ENCODE measurements at regions not wholly inside any gene's neighbourhood (a gene's known extent, or its start where the extent isn't known, plus 50 kb on each side); places are given as distances from the start of the nearest gene placed in this dataset.

DNA sequence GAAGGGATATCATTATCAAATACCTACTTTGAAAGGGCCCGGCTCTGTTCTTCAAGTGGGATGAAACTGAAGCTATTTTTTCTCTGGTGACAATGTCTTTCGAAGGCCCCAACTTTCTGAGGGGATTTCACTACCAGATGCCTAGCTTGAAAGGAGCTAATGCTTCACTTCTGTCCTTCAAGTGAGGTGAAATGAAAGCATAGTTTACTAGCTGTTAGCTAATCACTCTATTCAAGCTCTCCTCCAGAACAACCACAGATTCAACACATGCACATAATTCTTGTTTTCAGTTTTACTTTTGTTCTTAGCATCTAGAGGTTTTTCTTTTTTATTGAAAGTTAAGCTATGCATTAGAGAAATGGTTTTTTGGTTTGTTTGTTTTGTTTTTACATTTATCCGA is 571.4 kb downstream of the NOVA1 start:
- TF ChIP-seq, protein P1, sequence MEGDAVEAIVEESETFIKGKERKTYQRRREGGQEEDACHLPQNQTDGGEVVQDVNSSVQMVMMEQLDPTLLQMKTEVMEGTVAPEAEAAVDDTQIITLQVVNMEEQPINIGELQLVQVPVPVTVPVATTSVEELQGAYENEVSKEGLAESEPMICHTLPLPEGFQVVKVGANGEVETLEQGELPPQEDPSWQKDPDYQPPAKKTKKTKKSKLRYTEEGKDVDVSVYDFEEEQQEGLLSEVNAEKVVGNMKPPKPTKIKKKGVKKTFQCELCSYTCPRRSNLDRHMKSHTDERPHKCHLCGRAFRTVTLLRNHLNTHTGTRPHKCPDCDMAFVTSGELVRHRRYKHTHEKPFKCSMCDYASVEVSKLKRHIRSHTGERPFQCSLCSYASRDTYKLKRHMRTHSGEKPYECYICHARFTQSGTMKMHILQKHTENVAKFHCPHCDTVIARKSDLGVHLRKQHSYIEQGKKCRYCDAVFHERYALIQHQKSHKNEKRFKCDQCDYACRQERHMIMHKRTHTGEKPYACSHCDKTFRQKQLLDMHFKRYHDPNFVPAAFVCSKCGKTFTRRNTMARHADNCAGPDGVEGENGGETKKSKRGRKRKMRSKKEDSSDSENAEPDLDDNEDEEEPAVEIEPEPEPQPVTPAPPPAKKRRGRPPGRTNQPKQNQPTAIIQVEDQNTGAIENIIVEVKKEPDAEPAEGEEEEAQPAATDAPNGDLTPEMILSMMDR (conservative IDR thresholded peaks at IDR 0.05; ENCODE audit: low read length), result no peak
- no peak for DNase-seq (ENCODE audit: low read depth)
- H3K4me3 ChIP-seq (ENCODE audit: low read length), result no peak overlapping the region

DNA sequence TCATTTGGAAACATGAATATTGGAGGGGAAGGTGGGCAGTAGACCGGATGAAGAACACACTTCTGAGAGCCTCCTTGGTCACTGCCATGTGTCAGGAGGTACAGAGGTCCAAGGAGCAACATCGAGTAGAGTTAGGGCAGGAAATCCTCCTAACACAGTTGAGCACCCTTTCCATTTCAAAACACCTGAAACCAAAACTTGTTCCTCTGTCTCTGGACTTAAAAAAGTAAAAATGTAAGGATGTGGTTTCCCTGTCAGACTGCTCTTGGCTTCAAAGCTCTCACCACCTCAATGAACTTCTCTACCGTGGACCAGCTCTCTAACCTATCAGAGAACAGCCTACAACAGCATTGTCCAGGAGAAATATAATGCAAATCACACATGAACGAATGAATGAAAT is 573.9 kb downstream of the NOVA1 start:
- TF ChIP-seq, protein P1 (conservative IDR thresholded peaks at IDR 0.05; ENCODE audit: low read length), result no peak
- no peak for DNase-seq (ENCODE audit: low read depth)

DNA sequence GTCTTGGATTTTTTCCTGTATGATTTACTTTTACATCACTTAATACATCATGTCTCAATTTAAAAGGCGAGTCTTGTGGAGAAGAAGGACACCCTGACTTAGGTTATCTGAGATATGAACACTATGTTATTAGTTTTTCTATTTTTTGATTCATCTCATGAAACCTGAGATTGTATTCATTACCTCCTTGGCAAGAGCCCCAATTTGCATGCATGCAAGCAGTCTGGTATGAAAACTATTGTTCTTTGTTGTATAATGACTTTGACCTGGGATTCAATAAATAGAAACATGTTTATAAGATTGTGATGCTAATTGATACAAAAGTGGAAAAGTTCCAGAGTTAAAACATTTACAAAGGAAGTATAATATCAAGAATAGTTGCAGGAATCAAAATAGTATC is 576.1 kb downstream of the NOVA1 start:
- TF ChIP-seq, protein P1 (conservative IDR thresholded peaks at IDR 0.05; ENCODE audit: low read length), result no peak
- no peak overlapping the region for H3K4me3 ChIP-seq (ENCODE audit: low read length)

More for the DNA sequence above, 573.9 kb downstream of the NOVA1 start:
- no peak overlapping the region for H3K4me3 ChIP-seq (ENCODE audit: low read length)

DNA sequence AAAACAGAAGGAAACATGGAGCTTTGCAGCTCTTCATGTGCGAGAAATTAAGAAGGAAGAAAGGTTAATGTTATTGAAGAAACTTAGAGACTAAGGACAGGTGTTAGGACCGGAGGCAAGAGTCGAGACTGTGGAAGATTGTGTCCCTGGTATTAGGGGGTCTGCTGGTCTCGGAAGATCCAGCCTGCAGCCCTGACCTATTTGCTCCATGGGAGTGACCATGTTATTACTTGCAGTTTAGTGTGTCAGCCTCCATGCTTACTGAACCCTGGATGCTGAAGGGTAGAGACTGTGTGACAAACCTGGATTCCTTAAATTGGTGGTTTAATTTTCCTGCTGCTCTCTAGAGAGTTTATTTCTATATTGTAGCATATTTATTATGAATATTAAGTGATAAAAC is 580.6 kb downstream of the NOVA1 start:
- TF ChIP-seq, protein P1 (conservative IDR thresholded peaks at IDR 0.05; ENCODE audit: low read length), result no peak
- H3K4me3 ChIP-seq (ENCODE audit: low read length), result no peak overlapping the region
- no peak for DNase-seq (ENCODE audit: low read depth)

More for the DNA sequence above, 576.1 kb downstream of the NOVA1 start:
- no peak for DNase-seq (ENCODE audit: low read depth)

DNA sequence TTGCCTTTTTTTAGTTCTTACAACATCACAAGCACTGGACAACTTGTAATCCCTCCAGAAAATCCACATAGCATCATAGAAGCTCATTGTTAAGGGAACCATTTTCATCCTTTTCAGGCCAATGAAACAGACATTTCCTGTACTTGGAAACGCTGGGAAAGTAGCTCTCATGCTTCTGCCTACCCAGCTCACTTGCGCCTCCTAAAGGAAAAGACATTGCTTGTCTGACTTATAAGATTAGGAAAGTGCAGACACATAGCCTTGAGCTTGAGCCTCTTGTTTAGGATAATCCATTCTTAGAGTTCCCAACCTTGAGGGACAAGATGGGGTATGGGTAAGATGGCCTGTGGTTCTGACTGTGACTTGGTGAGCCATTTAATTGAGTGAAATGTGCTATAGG is 589.5 kb downstream of the NOVA1 start:
- no peak overlapping the region for H3K4me3 ChIP-seq (ENCODE audit: low read length)
- no peak for DNase-seq (ENCODE audit: low read depth)
- TF ChIP-seq, protein P1 (conservative IDR thresholded peaks at IDR 0.05; ENCODE audit: low read length), result no peak

DNA sequence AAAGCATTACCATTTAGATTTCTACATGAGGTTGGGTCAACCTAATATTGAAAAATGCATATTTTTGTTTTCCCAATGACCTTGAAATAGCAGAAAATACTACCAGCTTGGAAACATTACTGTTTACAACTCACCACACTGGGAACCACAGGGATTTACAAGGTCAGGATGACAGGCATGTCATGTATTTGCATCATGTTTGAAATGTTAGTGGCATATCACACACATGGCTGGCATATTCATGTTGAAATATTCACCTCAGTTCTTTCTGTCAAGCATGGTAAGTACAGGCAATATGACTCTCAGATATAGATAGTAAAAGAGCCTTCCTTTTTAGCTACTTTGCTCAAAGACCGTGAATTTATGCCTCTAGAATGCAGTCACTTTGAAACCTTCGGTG is 593.5 kb downstream of the NOVA1 start:
- TF ChIP-seq, protein P1 (conservative IDR thresholded peaks at IDR 0.05; ENCODE audit: low read length), result no peak
- H3K4me3 ChIP-seq (ENCODE audit: low read length), result no peak overlapping the region
- DNase-seq (ENCODE audit: low read depth), result no peak

DNA sequence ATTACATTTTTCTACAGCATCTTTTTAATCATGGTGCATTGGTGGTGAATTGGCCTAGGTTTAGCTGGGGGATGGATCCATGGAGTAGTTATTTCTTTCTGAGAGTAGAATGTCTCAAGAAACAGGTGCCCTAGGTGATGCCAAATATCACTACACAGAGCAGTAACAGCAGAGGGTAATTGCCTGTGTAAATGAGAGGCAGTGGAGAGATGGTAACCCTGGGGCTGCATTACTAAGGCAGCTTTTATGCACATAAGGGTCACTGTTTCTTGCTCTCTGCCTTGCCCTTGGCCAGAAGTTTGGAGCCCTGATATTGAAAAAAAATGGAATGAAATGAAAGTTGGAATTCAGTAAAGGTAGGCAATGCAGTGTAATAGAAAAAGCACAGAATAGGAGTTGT is 604.0 kb downstream of the NOVA1 start:
- no peak overlapping the region for H3K4me3 ChIP-seq (ENCODE audit: low read length)
- TF ChIP-seq, protein P1 (conservative IDR thresholded peaks at IDR 0.05; ENCODE audit: low read length), result no peak
- no peak for DNase-seq (ENCODE audit: low read depth)

All from AG10803 (cell line).